IPS DF 19.7 (cell line): ENCODE measurements at regions not wholly inside any gene's neighbourhood (a gene's known extent, or its start where the extent isn't known, plus 50 kb on each side); places are given as distances from the start of the nearest gene placed in this dataset.

Source experiments
- DNase-seq: peaks from one replicate; pipeline ENCODE4 v3.0.0-alpha.2; 2013; ENCODE audit warnings: low read depth, low spot score

- no peak for DNase-seq
Measured at GRCh38 chr16:13550254-13550653, 369.7 kb upstream of the ERCC4 start.

DNA sequence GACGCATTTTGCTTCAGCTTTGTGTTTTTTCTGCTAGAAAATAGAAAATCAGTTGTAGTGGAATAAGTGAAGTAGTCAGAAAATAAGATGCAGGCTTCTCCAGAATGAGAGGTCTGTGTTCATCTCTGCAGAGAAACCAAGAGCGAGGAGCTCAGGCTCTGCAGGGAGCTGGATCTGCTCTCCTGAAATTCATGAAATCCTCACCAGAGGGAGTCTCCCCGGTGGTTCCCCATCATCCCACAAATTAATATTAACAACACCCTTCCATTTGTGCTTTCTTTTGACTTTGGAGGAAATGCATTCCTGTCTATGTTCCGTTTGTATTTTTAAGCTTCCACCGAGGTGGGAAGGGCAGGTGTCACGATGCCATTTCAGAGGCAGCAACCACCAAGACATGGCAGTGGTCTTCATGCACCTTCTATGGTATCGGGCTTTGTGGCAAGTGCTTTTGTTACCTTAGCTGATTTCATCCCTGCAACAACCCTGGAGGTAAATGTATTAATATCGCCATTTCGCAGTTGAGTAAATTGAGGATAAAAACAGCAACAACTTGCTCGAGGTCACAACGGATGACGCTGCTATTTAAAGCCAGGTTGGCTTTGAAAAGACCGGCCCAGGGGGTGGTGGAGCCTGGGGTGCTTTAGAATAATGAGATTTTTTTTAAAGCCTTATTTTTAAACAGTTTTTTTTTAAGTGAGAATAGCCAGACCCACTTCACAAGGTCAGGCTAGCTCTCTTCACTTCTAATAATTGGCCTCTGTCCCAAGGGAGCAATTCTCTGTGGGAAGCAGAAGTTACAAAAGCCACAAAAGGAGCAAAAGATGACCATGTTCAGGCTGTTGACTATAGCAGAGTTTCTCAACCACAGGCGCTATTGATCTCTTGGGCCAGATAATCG, 367.6 kb upstream of the ERCC4 start:
- no peak for DNase-seq

DNA sequence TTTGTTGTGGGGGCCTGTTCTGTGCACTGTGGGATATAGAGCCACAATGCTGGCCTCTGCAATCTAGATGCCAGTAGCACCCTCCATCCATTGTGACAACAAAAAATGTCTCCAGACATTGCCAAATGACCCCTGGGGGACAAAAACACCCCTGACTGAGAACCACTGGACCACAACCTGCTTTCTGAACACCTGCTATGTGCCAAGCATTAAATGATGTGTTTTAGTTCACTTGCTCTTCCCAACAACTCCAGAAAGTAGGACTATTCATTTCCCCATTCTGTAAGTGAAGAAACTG, 367.0 kb upstream of the ERCC4 start:
- DNase-seq, result no peak

DNA sequence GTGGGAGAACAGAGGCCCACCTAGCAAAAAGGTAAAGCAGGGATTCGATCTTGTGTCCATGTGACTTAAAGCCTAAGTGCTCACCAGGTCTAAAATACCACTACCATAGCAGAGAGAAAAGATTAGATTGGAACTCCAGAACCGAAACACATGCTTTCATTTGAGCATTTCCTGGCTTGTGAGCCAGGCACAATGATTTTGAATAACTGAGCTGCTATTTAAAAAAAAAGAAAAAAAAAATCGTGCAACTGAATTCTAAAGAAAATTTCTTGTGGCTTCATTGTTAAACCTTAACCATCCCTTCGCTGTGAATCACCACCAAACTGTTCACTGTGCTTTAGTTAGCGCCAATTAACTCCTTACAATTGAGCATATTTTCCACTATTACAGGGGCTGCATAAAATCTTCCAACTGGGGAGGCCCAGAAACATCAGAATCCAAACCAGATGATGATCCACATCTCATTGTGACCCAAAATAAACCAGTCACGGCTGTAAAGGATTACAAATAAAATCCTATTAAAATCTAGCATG, 366.4 kb upstream of the ERCC4 start:
- DNase-seq, result no peak

DNA sequence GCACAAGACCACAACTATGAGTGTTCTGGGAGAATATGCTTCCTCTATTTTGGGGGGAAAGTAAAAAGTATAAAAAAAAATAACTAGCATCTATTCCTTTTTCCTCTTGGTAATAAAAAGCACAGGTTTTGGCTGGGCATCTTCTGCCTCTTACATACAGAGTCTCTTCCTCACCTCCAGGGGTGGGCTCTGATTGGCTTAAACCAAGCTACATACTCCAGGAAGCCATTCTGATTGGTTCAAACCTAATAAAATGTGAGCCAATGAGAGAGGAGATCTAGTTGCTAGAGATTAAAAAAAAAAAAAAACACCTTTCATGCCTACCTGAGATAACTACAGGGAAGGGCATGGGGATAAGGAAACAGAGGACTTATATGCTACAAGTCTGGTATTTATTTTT, 365.9 kb upstream of the ERCC4 start:
- DNase-seq, result no peak

- no peak for DNase-seq
Measured at GRCh38 chr16:13554643-13555042, 365.3 kb upstream of the ERCC4 start.

- no peak for DNase-seq
Measured at GRCh38 chr16:13557418-13557817, 362.5 kb upstream of the ERCC4 start.

DNA sequence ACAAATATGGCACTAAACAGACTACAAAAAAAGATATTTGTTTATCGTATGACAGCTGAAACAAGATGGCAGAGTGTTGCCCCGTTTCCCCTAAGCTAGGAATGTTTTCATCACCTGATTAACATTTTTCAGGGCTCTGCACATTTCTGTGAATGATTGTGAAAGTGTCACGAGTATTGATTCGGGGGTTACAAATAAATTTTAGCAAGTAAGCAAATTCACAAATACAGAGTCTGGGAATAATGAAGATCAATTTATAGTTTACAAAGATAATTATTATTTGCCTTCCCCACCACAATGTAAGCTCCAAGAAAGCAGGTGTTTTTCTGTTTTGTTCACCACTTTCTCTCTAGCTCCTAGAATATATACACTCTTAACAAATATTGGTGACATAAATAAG, 361.2 kb upstream of the ERCC4 start:
- DNase-seq, result no peak

DNA sequence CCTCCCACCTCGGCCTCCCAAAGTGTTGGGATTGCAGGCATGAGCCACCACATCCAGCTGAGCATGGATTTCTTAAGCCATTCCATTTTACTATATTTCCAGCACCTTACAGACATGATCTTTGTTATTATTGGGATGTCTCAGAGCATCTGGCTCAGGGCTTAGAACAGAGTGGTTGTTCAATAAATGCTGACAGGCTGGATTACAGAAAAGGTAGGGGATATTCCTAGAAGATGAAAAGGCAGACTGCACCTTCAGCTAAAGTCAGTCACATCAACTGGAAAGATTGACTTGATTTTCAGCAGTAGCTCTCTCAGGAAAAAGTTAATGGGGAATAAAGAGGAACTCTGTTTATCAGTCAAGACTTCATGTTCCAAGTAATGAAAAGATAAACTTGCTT, 360.3 kb upstream of the ERCC4 start:
- DNase-seq, result no peak

DNA sequence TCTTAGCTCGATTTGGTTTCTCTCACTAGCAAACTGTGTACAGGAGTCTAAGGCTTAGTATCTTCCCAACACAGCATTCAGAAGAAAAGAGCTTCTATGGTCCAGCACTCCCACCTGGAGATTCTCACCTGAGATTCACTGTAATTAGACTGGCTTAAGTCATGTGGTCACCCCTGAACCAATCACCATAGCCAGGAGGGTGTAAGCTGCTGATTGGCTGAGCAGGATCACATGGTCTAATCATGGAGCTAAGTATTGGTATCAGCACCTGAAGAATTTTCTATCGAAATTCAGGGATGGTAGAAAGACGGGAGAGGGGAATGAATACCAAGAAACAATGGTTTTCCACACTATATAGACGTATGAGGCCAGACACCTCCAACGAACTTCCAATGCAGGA, 359.8 kb upstream of the ERCC4 start:
- no peak for DNase-seq

- DNase-seq, result no peak
Measured at GRCh38 chr16:13561291-13562070, 358.5 kb upstream of the ERCC4 start.

DNA sequence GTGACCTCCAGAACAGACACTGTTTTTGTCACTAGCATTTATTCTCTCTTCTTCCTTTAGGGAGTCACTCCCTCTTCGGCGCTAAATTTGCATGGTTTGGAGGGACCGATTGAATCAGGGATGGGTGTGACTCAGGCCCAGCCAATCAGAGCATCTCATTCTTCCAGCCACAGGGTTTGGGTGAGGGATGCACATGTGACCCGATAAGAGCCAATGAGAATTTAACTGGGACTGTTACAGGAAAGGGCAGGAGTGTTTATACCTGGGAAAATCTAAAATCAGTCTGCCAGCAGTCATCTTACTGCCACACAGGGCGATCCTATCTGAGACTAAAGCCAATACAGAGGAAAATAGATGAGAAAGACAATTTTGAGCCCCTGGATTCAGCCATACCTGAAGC, 351.2 kb upstream of the ERCC4 start:
- no peak for DNase-seq

DNA sequence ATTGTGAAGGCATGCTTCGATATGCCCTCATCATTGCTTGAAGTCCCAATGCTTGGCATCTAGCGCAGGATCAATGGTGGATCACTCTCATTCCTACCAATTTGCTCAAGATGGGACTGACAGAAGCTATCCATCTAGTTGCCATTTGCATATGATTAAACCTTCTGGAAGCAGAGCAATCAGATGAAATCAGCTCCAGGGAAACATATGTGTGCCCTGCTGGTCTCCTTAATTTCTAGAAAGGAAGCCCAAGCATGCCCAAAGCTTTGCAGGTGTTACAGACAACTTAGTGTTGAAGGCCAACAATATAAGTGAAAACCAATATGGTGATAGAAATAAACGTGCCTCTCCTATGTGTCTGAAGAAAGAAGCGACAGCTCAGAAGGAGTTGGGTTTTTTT, 350.0 kb upstream of the ERCC4 start:
- DNase-seq, result no peak

- no peak for DNase-seq
Measured at GRCh38 chr16:13571036-13571435, 348.9 kb upstream of the ERCC4 start.

- no peak for DNase-seq
Measured at GRCh38 chr16:13573903-13574302, 346.1 kb upstream of the ERCC4 start.

DNA sequence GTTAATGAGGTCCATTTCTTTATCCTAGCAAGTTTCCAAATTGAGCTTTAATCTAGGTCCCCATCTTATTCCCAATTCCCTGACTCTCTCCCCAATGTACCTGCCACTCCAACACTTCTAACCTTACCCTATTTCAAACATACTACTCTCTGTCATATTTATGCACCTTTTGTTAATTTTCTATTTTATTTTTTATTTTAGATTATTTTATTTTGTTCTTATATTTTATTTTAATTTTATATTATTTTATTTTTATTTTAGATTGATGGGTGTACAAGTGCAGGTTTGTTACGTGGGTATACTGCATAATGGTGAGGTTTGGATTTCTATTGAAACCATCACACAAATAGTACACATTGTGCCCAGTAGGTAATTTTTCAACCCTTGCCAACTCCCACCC, 333.9 kb upstream of the ERCC4 start:
- no peak for DNase-seq

GRCh38 chr16:13587181-13587580, 332.8 kb upstream of the ERCC4 start:
- no peak for DNase-seq

- peak; percentile 92 for DNase-seq
Measured at GRCh38 chr16:13594823-13595222, 325.1 kb upstream of the ERCC4 start.

DNA sequence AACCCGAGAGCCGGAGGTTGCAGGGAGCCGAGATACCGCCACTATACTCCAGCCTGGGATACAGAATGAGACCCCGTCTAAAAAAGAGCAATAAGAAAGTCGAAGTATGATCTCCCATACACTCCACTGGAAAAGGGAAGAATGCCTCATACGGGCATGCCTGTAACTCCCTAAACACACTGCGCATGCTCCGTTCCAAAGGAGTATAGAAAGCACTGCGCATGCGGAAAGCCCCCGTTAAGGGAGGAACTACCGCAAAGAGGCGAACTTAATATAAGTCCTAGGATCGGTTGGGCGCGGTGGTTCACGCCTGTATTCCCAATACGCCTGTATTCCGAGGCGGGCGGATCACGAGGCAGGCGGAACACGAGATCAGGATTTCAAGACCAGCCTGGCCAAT, 313.1 kb upstream of the ERCC4 start:
- no peak for DNase-seq

- no peak for DNase-seq
Measured at GRCh38 chr16:13607289-13607688, 312.7 kb upstream of the ERCC4 start.

DNA sequence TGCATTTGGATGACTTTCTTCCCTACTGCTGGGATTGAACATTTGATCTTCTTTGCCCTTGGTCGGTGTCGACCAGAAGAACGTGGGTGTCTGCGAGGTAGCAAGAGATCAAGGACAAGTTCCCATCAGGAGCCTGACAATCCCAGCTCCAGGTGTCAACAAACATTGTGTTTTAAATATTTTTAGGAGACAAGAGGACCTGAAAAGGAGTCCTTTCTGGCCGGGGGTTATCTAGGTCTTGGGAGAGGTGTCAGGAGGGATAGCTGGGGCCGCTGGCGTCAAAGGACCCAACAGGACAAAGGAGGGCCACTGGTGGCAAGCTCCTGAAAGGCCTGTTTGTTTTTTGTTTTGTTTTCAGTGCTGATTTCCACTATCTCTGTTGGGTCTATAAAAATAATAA, 308.4 kb upstream of the ERCC4 start:
- DNase-seq, result no peak

- DNase-seq, result no peak
Measured at GRCh38 chr16:13612623-13613022, 307.3 kb upstream of the ERCC4 start.

DNA sequence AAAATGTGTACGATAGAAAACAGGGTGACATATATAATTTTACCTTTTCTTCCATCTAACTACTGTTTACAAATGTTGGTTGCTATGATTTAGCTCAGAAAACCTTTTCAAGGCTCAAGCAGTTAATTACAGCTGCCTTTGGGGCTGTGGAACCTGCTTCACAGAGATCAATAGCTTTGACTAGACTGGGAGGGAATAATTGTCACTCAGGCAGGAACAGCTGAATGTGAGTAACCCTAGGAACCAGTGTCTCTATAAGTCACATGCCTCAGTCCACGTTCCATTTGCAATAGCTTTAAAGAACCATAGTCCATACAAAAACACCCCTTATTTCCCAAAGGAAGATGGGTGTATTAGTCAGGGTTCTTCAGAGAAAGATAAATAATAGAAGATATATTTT, 306.8 kb upstream of the ERCC4 start:
- no peak for DNase-seq
